DMS53 treated with DMSO at 0.1 percent for 48 hours (cell line): ENCODE measurements at regions not wholly inside any gene's neighbourhood (a gene's known extent, or its start where the extent isn't known, plus 50 kb on each side); places are given as distances from the start of the nearest gene placed in this dataset.

Source experiments
- DNase-seq: peaks from one replicate; lab custom pipeline; 2025; ENCODE audit not compliant: unreplicated experiment; lab: John Stamatoyannopoulos, UW

GRCh38 chr4:180153587-180153986 is 2089.6 kb upstream of the TENM3 start:
- no peak for DNase-seq

DNA sequence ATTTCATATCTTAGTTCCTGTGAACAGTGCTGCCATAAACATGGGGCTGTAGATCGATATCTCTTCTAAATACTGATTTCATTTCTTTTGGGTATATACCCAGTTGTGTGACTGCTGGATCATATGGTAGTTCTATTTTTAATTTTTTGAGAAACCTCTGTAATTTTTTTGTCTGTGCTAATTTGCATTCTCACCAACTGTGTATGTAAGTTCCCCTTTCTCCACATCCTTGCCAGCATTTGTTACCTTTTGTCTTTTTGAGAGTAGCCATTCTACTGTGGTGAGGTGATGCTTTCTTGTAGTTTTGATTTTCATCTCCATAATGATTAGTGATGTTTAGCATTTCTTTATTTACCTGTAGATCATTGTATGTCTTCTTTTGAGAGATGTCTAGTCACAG is 2086.5 kb upstream of the TENM3 start:
- DNase-seq: no peak

GRCh38 chr4:180160195-180160983 is 2082.8 kb upstream of the TENM3 start:
- DNase-seq: no peak

GRCh38 chr4:180164799-180165198 is 2078.4 kb upstream of the TENM3 start:
- no peak for DNase-seq

DNA sequence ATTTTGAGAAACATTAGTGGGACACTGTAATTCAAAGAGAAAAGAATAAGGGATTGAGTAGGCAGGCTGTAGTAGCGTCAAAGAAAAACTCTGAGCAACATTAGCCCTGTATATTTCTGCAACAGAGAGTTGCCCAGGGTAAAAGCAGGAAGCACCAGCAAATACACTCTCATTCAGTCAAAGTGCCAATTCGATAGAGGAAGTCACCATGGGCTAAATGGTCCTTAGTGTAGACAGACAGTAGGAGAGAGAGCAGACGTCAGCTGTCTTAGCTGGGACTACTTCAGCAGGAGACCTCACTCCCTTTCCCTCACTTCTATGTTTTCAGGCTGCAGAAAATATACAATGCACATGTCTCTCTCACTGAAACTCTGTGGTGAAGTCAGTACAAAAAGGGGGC is 2073.8 kb upstream of the TENM3 start:
- no peak for DNase-seq

- DNase-seq: no peak
These were observed 2073.2 kb upstream of the TENM3 start for GRCh38 chr4:180169966-180170365.

DNA sequence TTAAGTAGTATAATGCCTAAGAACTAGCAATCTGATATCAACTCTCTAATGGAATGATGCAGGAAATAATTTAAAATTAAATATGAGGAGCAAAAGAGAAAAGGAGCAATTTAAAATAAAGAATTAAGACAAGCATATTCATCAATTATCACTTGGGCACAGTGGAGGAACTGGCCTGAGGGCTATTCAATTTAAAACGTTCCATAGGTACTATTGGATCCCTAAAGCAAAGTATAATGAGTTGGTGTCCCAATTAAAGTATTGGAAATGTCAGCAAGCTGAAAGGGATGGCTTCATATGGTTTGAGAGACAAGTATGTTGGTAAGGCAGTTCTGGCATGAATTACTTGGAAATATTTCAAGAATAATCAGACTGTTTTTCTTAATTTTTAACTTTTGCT is 2064.1 kb upstream of the TENM3 start:
- DNase-seq: no peak

- no peak for DNase-seq
These were observed 2053.5 kb upstream of the TENM3 start for GRCh38 chr4:180189666-180190065.

DNA sequence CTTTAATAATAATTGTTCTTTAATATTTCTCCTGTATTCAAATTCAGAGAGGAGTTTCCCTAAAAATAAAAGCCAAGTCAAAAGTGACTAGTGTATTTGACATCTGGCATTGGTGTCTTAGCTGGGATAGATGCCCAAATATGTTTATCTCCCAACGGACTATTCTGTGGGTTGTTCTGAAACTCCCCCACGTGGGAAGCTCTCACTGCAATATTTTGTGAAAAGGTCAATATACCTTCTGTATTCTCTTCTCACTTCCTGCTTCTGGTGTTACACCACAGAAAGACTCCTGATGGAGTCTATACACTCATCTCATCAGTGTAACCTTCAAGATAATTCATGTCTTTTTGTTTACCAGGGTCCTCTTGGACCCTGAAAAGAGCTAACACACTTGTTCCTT is 2052.8 kb upstream of the TENM3 start:
- DNase-seq: no peak

GRCh38 chr4:180197471-180197870 is 2045.7 kb upstream of the TENM3 start:
- DNase-seq: no peak

DNA sequence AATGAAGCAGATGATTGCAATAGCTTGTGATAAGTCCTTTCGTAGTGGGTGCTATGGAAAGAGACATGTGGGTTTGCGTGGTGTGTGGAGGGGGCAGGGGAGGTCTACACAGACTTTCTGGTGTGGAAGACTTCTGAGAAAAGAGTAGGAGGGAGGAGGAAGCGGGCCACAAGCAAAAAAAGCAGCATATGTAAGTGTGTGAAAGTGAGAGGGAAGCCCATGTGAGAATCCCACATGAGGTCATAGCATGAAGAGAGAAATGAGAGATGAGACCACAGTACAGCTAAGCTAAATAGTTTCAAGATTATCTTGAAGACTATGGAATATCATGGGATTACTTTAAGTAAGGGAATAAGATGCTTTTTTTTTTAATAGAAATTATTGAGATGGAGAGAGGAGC is 2039.9 kb upstream of the TENM3 start:
- no peak for DNase-seq

GRCh38 chr4:180205276-180205675 is 2037.9 kb upstream of the TENM3 start:
- no peak for DNase-seq

DNA sequence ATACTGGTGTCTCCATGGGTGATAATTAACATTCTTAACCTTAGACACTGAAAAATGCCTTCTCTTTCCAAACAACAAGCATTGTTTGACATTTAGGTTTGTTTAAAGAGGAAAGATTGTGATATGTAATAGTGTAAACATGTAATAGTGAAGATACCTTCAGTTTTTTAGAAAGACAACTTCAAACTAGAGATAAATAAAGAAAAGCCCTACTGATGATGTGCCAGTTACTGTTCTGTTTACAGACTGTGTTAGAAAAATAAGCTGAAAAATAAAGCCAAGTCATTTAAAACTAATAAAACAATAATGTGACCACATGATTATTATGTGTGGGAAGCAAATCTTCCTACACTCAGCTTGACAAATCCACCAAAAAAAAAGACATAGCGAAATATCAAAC is 2035.3 kb upstream of the TENM3 start:
- DNase-seq: no peak

- DNase-seq: no peak
These were observed 2026.1 kb upstream of the TENM3 start for GRCh38 chr4:180217070-180217469.

DNA sequence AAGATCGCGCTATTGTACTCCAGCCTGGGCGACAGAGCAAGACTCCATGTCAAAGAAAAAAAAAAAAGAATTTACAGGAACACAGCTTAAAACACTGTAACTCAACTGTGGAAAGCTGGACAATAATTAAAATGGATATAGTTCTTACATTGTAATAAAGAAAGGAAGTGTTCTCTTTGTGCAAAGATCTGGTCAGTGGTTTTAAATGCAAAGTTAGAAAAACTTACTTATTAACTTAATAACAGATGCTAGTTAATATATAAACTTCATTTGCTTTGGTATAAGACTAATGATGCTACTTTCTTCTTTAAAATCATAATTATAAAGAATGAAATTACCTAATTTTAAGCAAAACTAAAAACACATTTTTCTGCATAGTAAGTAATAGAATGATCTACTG is 2024.1 kb upstream of the TENM3 start:
- DNase-seq: no peak

DNA sequence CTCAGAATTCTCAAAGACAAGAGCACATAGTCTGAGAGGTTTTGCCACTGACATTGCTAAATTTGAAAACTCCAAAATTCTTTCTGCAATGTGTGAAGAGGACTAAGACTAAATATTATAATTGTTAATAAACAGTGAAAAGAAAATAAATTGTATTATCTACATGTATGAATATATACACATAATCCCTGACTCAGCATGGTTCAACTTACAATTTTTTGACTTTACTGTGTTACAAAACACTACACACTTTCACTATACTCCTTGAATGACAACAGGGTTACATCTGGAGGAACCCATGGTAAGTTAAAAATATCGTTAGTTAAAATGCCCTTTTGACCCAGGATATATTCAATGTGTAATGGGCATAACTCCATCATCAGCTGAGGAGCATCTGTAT is 2017.2 kb upstream of the TENM3 start:
- DNase-seq: no peak

- DNase-seq: no peak
These were observed 2008.5 kb upstream of the TENM3 start for GRCh38 chr4:180234730-180235129.

GRCh38 chr4:180240670-180241069 is 2002.5 kb upstream of the TENM3 start:
- no peak for DNase-seq

- no peak for DNase-seq
These were observed 1989.8 kb upstream of the TENM3 start for GRCh38 chr4:180253419-180253818.

GRCh38 chr4:180261346-180261745 is 1981.9 kb upstream of the TENM3 start:
- DNase-seq: no peak

GRCh38 chr4:180280076-180280475 is 1963.1 kb upstream of the TENM3 start:
- DNase-seq: no peak

- no peak for DNase-seq
These were observed 1962.4 kb upstream of the TENM3 start for GRCh38 chr4:180280726-180281297.

DNA sequence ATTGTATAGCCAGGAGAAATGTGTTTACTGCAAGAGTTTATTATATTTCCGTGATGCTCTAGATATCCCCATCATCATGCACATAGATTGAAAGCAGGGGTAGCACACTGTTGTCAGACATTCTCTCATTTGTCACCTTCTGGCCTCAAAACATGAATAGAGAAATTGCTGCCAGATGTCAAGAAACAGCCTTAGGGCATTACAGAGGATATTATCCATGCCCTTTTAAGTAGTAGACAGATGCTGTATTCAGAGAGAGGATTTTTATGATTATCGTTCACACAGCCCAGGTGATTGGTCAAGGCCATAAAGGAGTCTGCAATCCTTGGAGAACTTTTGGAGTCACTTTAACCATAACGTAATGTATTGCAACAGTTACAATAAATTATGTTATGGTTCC is 1961.5 kb upstream of the TENM3 start:
- DNase-seq: no peak
